NCI-H2107 (cell line): ENCODE measurements at regions not wholly inside any gene's neighbourhood (a gene's known extent, or its start where the extent isn't known, plus 50 kb on each side); places are given as distances from the start of the nearest gene placed in this dataset.
"Not testable (repeated sequence)": the region's sequence is repeated elsewhere in the genome, so short reads cannot be mapped to it uniquely, and the experiment has no call there.

Experiments
- DNase-seq: peaks from one replicate; lab custom pipeline; 2025; lab: John Stamatoyannopoulos, UW

- no peak for DNase-seq
These were observed 80.0 kb downstream of the SHOX2 start for GRCh38 chr3:158026236-158026635.

GRCh38 chr3:158019897-158020296 is 86.3 kb downstream of the SHOX2 start:
- DNase-seq = not testable (repeated sequence)

- DNase-seq = no peak
These were observed 87.8 kb downstream of the SHOX2 start for GRCh38 chr3:158018462-158018861.

GRCh38 chr3:158012901-158013300 is 93.3 kb downstream of the SHOX2 start:
- no peak for DNase-seq

DNA sequence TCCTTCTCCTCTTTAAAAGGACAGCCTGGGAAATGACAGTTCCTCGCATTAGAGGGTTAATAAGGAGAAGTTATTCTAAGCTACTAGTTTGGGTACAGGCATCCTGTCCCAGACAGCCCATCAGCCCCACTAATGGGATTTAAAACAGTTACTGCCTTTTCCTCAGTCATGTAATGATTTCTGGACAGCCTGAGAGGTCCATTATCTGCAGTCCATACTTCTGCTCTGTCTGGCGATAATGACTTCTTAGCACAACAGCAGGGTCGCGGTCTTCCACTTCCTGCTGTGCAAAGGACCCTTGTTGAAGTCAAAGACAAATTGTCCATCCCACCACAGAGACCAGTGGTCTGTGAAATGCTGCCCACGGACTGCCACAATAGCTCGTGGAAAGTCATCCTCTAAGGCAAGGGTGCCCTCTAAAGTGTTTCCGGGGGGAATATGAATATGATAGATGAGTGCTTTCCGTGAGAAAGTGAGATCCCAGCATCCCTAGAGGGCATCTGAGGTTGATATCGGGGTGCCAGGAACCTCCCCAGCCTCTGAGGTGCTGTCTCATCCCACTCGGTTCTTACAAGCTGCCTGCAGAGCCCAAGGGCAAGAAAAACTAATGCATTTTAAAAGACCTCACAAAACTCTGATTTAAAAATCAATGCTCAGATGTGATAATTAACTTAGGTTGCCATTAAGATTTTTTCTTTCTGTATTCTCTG is 100.7 kb downstream of the SHOX2 start:
- no peak for DNase-seq

DNA sequence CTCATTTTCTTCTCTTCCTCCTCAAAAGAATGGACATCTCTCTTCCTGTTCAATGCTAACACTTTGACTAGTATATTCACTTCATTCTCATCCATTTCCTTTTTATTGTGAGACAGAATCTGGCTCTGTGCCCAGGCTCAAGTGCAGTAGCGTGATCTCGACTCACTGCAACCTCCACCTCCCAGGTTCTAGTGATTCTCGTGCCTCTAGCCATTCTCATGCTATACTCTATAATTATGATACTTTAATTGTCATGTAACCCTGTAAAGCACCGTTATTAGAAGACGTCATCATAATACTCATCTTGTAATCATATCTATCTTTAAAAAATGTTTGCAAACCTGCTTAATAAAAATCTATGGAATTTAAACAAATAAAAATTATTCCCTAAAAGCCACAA is 107.0 kb downstream of the SHOX2 start:
- DNase-seq = no peak

GRCh38 chr3:157982359-157982758 is 123.9 kb downstream of the SHOX2 start:
- DNase-seq = no peak

DNA sequence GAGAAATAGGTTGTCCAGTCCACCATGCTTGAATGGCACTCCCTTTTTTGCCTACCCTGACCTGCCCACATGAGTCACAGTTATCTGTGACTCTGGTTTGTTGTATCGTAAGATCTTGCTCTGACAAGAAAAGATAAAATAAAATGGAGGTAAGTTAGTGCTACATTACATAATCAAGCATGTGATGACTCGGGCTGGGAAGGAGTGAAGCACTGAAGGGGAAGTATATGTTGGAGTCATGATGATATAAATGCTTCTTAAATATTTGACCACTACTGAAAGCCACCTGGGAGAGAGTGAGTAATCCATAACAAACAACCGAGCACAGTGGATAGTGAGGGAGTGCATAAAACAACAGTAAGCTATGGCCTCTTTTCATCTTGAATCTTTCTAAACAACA is 124.4 kb downstream of the SHOX2 start:
- no peak for DNase-seq

GRCh38 chr3:157979022-157979421 is 127.2 kb downstream of the SHOX2 start:
- DNase-seq = no peak

GRCh38 chr3:157961665-157962064 is 144.6 kb downstream of the SHOX2 start:
- no peak for DNase-seq

GRCh38 chr3:157958457-157958856 is 147.8 kb downstream of the SHOX2 start:
- DNase-seq = no peak

GRCh38 chr3:157956850-157957249 is 149.4 kb downstream of the SHOX2 start:
- no peak for DNase-seq

DNA sequence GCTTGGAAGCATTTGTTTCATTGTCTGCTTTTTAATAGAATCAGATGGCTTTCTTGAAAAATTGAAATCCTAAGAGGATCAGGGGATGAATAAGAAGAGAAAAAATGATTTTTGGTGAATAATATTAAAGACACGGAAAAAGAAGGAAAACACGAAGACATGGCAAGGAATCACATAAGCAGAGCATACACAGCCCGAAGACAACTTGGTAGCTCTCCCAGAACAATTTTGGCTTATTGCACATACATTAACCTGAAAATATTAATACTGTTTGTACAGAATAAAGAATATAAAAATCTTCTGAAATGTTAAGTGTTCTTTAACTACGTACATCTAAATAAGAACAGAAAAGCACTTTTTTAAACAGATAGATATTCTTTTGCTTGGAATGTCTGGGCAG is 150.0 kb downstream of the SHOX2 start:
- DNase-seq = no peak

DNA sequence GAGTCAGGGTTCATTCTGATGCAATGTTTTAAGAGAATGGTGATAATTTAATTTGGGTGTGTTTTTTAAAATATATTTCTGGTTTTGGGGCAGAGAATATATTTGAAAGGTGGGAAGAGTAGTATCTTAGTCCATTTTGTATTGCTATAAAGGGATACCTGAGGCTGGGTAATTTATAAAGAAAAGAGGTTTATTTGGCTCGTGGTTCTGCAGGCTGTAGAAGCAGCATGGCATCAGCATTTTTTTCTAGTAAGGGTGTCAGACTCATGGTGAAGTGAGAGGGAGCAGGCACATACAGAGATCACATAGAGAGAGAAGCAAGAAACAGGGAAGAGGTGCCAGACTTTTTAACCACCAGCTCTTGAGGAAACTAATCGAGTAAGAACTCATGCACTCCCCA is 152.7 kb downstream of the SHOX2 start:
- no peak for DNase-seq

DNA sequence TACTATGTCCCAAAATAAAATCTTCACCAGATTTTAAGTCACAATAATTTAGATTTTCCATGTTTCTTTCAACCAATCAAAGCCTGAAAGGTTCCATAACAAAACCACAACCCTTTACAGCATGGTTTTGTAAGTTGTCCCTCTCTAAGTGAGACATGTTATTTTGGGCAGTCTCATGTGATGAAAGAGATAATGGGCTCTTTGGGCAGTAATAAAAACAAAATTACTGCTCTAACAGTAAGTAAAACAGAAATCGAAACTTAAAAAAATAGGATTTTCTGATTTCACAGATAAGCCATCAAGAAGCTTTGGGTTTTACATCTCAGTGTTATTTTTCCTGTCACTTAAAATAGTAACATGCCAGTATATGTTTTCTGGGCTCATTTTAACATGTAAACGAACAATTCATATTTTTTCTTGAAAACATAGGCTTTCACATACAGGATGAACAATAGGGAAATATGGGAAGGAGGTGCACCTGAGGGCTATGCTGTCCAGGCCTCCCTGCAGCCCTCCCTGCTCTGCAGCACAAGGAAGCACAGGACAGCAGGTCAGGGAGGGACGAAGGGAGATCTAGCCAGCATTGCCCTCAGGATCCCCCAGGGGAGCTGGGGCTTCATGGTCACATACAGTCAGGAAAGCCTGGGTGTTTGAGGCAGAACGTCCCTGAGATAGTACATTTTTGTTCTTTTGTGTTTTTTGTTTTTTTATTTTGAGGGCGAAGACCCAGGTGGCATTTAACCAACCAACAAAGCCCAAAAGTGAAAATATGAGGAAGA is 157.4 kb downstream of the SHOX2 start:
- DNase-seq = no peak

- no peak for DNase-seq
These were observed 167.1 kb downstream of the SHOX2 start for GRCh38 chr3:157939166-157939565.

- DNase-seq = no peak
These were observed 168.0 kb downstream of the SHOX2 start for GRCh38 chr3:157938154-157938779.

DNA sequence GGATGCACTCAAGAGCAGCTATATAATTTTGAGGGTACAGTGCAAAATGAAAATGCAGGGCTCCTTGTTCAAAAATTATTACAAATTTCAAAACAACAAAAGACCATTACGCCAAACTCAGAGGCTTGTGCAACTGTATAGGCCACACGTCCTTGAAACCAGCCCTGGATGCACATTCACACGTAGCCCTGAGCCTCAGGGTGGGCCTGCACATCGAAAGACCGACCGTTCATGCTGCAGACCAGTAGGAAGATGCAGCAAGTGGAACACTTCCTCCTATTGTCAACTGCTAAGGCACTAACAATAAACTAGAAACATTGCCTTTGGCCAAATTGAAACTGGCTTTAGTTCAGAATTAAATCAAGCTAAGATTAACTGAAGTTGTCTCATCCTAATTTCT is 174.7 kb downstream of the SHOX2 start:
- no peak for DNase-seq

- no peak for DNase-seq
These were observed 176.0 kb downstream of the SHOX2 start for GRCh38 chr3:157930000-157930780.

GRCh38 chr3:157926822-157927221 is 179.4 kb downstream of the SHOX2 start:
- DNase-seq = no peak

GRCh38 chr3:157922614-157923013 is 183.6 kb downstream of the SHOX2 start:
- no peak for DNase-seq

DNA sequence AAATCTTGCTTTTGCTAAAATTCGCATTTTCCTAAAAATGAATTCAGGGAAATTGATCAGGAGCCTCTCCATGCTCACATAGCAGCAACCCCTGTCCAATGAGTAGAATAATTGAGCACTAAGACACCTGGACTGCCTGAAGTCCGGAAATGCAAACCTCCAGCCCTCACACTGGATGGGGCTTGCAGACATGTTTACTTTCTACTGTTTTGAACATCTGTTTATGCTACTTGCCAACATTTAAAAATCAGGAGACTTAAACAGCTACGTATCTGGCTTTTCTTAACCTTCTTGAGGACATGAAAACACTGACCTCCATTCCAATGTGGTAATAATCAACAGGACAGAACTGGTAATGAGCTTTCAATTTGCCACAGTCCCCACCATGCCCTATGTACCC is 184.4 kb downstream of the SHOX2 start:
- DNase-seq = no peak
